H9 (cell line): ENCODE measurements at regions not wholly inside any gene's neighbourhood (a gene's known extent, or its start where the extent isn't known, plus 50 kb on each side); places are given as distances from the start of the nearest gene placed in this dataset.

ENCODE experiments used
- DNase-seq: peaks from one replicate; pipeline ENCODE4 v3.0.0-alpha.2; 2017
- H2AFZ ChIP-seq: one replicate; pipeline ENCODE4 v1.6.1; 2013; ENCODE audit warnings: mild to moderate bottlenecking, low read length, control low read depth, moderate library complexity
- H2AK5ac ChIP-seq: 2 replicates; pipeline ENCODE4 v1.6.1; 2013; ENCODE audit warnings: low read length, control low read depth, mixed read lengths; ENCODE audit not compliant: insufficient read length
- H2BK120ac ChIP-seq: one replicate; pipeline ENCODE4 v1.6.1; 2013; ENCODE audit warnings: low read depth, mild to moderate bottlenecking, low read length, control low read depth, inconsistent platforms; ENCODE audit not compliant: poor library complexity, severe bottlenecking
- H2BK12ac ChIP-seq: 2 replicates; pipeline ENCODE4 v1.6.1; 2013; ENCODE audit warnings: low read length, control low read depth, mixed read lengths, low read depth; ENCODE audit not compliant: insufficient read length
- H2BK15ac ChIP-seq: 2 replicates; pipeline ENCODE4 v1.6.1; 2013; ENCODE audit warnings: low read depth, low read length, control low read depth
- H2BK20ac ChIP-seq: one replicate; pipeline ENCODE4 v1.6.1; 2013; ENCODE audit warnings: low read depth, mild to moderate bottlenecking, low read length, control low read depth, inconsistent platforms; ENCODE audit not compliant: poor library complexity, severe bottlenecking
- H2BK5ac ChIP-seq: 2 replicates; pipeline ENCODE4 v1.6.1; 2013; ENCODE audit warnings: low read length, control low read depth, mixed read lengths; ENCODE audit not compliant: insufficient read length
- H3K14ac ChIP-seq: 2 replicates; pipeline ENCODE4 v1.6.1; 2013; ENCODE audit warnings: low read length, control low read depth; ENCODE audit not compliant: insufficient read depth
- H3K18ac ChIP-seq: 2 replicates; pipeline ENCODE4 v1.6.1; 2013; ENCODE audit warnings: low read depth, mild to moderate bottlenecking, mixed read lengths, low read length, control low read depth; ENCODE audit not compliant: insufficient read length
- H3K23ac ChIP-seq: 2 replicates; pipeline ENCODE4 v1.6.1; 2013; ENCODE audit warnings: low read length, control low read depth, mixed read lengths, low read depth; ENCODE audit not compliant: insufficient read length
- H3K23me2 ChIP-seq: 2 replicates; pipeline ENCODE4 v1.6.1; 2013; ENCODE audit warnings: low read depth, mild to moderate bottlenecking, mixed read lengths, low read length, control low read depth; ENCODE audit not compliant: insufficient read length, poor library complexity, severe bottlenecking
- H3K27ac ChIP-seq: 2 replicates; pipeline ENCODE4 v1.5.1; 2013; ENCODE audit warnings: low read length, control low read depth, mixed read lengths, low read depth; ENCODE audit not compliant: insufficient read length
- H3K27me3 ChIP-seq: 2 replicates; pipeline ENCODE4 v1.6.1; 2013; ENCODE audit warnings: low read length, control low read depth, inconsistent platforms; ENCODE audit not compliant: insufficient read depth
- H3K4ac ChIP-seq: 2 replicates; pipeline ENCODE4 v1.6.1; 2013; ENCODE audit warnings: low read depth, mild to moderate bottlenecking, control low read depth, inconsistent platforms, low read length, moderate library complexity
- H3K4me1 ChIP-seq: 2 replicates; pipeline ENCODE4 v1.6.1; 2013; ENCODE audit warnings: low read length, control low read depth, inconsistent platforms; ENCODE audit not compliant: insufficient read depth
- H3K4me2 ChIP-seq: 2 replicates; pipeline ENCODE4 v1.6.1; 2013; ENCODE audit warnings: low read length, control low read depth, mixed read lengths; ENCODE audit not compliant: insufficient read length, insufficient read depth
- H3K56ac ChIP-seq: 2 replicates; pipeline ENCODE4 v1.6.1; 2013; ENCODE audit warnings: low read depth, mild to moderate bottlenecking, mixed read lengths, low read length, control low read depth; ENCODE audit not compliant: insufficient read length
- H3K79me1 ChIP-seq: 2 replicates; pipeline ENCODE4 v1.6.1; 2013; ENCODE audit warnings: low read depth, mild to moderate bottlenecking, moderate library complexity, low read length, control low read depth, inconsistent platforms; ENCODE audit not compliant: insufficient read depth, poor library complexity, severe bottlenecking
- H3K79me2 ChIP-seq: 2 replicates; pipeline ENCODE4 v1.6.1; 2013; ENCODE audit warnings: low read length, control low read depth, inconsistent platforms; ENCODE audit not compliant: insufficient read depth
- H3K9ac ChIP-seq: 2 replicates; pipeline ENCODE4 v1.6.1; 2013; ENCODE audit warnings: low read length, control low read depth, mixed read lengths; ENCODE audit not compliant: insufficient read length; ENCODE audit errors: extremely low read depth
- H3K9me3 ChIP-seq: one replicate; pipeline ENCODE4 v1.6.1; 2013; ENCODE audit warnings: low read depth, low read length, inconsistent platforms; ENCODE audit not compliant: control insufficient read depth
- H3T11ph ChIP-seq: one replicate; pipeline ENCODE4 v1.6.1; 2013; ENCODE audit warnings: mild to moderate bottlenecking, low read length, control low read depth, inconsistent platforms
- H4K20me1 ChIP-seq: one replicate; pipeline ENCODE4 v1.6.1; 2013; ENCODE audit not compliant: control insufficient read depth, insufficient read length, insufficient read depth
- H4K5ac ChIP-seq: 2 replicates; pipeline ENCODE4 v1.6.1; 2013; ENCODE audit warnings: low read depth, mild to moderate bottlenecking, mixed read lengths, low read length, control low read depth; ENCODE audit not compliant: insufficient read length
- H4K8ac ChIP-seq: replicated peaks from 2 replicates; pipeline ENCODE4 v1.6.1; 2013; ENCODE audit warnings: low read length, control low read depth, mixed read lengths, low read depth; ENCODE audit not compliant: insufficient read length
- H4K91ac ChIP-seq: 2 replicates; pipeline ENCODE4 v1.6.1; 2013; ENCODE audit warnings: low read depth, mild to moderate bottlenecking, moderate library complexity, mixed read lengths, low read length, control low read depth; ENCODE audit not compliant: insufficient read length
- H3K27ac Mint-ChIP-seq, 3 experiments: 2 replicates in 2 of 3; 3 replicates in 1 of 3; pipeline ENCODE4 v1.8.0; 2020 to 2021; ENCODE audit warnings: mixed read lengths in 3 of 3, mild to moderate bottlenecking in 1 of 3, moderate library complexity in 1 of 3
- H3K27me3 Mint-ChIP-seq: 2 replicates; pipeline ENCODE4 v1.8.0; 2021; ENCODE audit warnings: low read depth, mild to moderate bottlenecking, moderate library complexity, mixed read lengths
- H3K36me3 Mint-ChIP-seq, 3 experiments: 2 replicates in 2 of 3; 3 replicates in 1 of 3; pipeline ENCODE4 v1.8.0; 2020 to 2021; ENCODE audit warnings: low read depth in 3 of 3, mixed read lengths in 3 of 3; ENCODE audit not compliant: insufficient read depth in 1 of 3
- H3K4me1 Mint-ChIP-seq, 2 experiments: 2 replicates each; pipeline ENCODE4 v1.8.0; 2020; ENCODE audit warnings: mixed read lengths in 2 of 2
- H3K4me3 Mint-ChIP-seq, 2 experiments: 2 replicates in 1 of 2; 3 replicates in 1 of 2; pipeline ENCODE4 v1.8.0; 2020 to 2021; ENCODE audit warnings: mild to moderate bottlenecking in 2 of 2, mixed read lengths in 2 of 2, moderate library complexity in 1 of 2
- H3K9me3 Mint-ChIP-seq, 2 experiments: 2 replicates in 1 of 2; 3 replicates in 1 of 2; pipeline ENCODE4 v1.8.0; 2020; ENCODE audit warnings: mild to moderate bottlenecking in 2 of 2, mixed read lengths in 2 of 2, moderate library complexity in 1 of 2
- CTCF ChIP-seq: fragments of 200-600 bp; sonication (generic); conservative IDR thresholded peaks from 3 replicates; pipeline ENCODE4 v1.8.0; 2021; ENCODE audit warnings: antibody characterized with exemption, mild to moderate bottlenecking
- WGBS: extraction: QIAGEN DNeasy Blood & Tissue Kit; methylation state at CpG from one replicate; pipeline ENCODE4 v1.1.7; 2013; ENCODE audit warnings: missing lambda C conversion rate, low lambda C conversion rate, mixed read lengths; ENCODE audit not compliant: insufficient read length; ENCODE audit errors: extremely low coverage; 5-methylcytosine and 5-hydroxymethylcytosine counted together

GRCh38 chr13:103168901-103169508, 102.8 kb upstream of the SLC10A2 start:
- Mint-ChIP-seq H3K27me3 (peaks cover 1% of the 10 kb centered on the region; the same call in 1 of the 2 replicates), H3K4me3 (no peak overlapping the region), H3K27ac (no peak overlapping the region; a peak in 1 of 7 replicates), H3K4me1 (peaks cover 15% of the 10 kb centered on the region in 2 experiments), H3K36me3 (no peaks in the 10 kb centered on the region), H3K9me3 (peaks cover 0 to 2% of the 10 kb centered on the region in 2 experiments; a peak in 4 of 5 replicates)
- H3T11ph ChIP-seq = no peak overlapping the region
- H2BK15ac ChIP-seq = no peak overlapping the region
- H4K5ac ChIP-seq = no peak overlapping the region
- no peak overlapping the region for H2BK5ac ChIP-seq
- no peaks in the 10 kb centered on the region for H3K9me3 ChIP-seq
- WGBS = no CpG with 5 or more reads among the region's 16 CpGs
- no peak overlapping the region for H4K91ac ChIP-seq
- H2BK12ac ChIP-seq = no peak overlapping the region
- H3K27me3 ChIP-seq = no peaks in the 10 kb centered on the region
- H2BK20ac ChIP-seq = no peak overlapping the region
- H3K56ac ChIP-seq = no peak overlapping the region
- H3K14ac ChIP-seq = no peak overlapping the region
- DNase-seq = no peak
- H3K4me1 ChIP-seq = no peaks in the 10 kb centered on the region
- TF ChIP-seq CTCF = no peak
- H3K27ac ChIP-seq = no peak overlapping the region
- H3K9ac ChIP-seq = no peak overlapping the region
- H3K23ac ChIP-seq = no peak overlapping the region
- H3K79me2 ChIP-seq = no peaks in the 10 kb centered on the region
- no peak overlapping the region for H2AK5ac ChIP-seq
- no peak overlapping the region for H2BK120ac ChIP-seq
- no peak overlapping the region for H3K18ac ChIP-seq
- H3K4me2 ChIP-seq = no peak overlapping the region
- no peak overlapping the region for H2AFZ ChIP-seq
- H4K8ac ChIP-seq = no peak overlapping the region
- H3K23me2 ChIP-seq = no peaks in the 10 kb centered on the region
- no peak overlapping the region for H3K4ac ChIP-seq
- no peaks in the 10 kb centered on the region for H3K79me1 ChIP-seq
- H4K20me1 ChIP-seq = no peaks in the 10 kb centered on the region
